NCI-H526 (cell line): ENCODE measurements at regions not wholly inside any gene's neighbourhood (a gene's known extent, or its start where the extent isn't known, plus 50 kb on each side); places are given as distances from the start of the nearest gene placed in this dataset.

Experiments used
- DNase-seq, 2 experiments: peaks; one replicate each; lab custom pipeline; 2025; lab: John Stamatoyannopoulos, UW

GRCh38 chr3:124178531-124178930 is 186.6 kb upstream of the ROPN1 start:
- DNase-seq, result no peak

GRCh38 chr3:124200407-124200806 is 208.5 kb upstream of the ROPN1 start:
- DNase-seq, result no peak

DNA sequence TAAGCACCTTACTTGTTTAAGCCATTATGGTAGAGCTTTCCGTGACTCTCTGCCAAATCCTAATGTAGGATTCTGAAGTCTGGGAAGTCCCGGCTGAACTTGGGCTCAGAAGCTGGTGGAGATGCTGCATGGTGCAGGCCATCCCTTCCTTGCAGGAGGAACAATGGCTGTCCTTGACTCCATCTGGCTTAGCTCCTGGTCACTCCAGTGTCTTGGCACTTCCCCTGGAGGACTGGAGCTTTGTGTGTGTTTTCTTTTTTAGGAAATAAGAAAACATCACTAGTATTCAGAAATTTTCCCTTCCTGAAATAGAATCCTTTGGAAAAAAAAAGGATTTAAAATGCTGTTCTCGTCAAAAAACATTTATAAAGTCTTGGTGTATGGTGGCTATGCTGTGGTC is 209.3 kb upstream of the ROPN1 start:
- DNase-seq, result no peak

DNA sequence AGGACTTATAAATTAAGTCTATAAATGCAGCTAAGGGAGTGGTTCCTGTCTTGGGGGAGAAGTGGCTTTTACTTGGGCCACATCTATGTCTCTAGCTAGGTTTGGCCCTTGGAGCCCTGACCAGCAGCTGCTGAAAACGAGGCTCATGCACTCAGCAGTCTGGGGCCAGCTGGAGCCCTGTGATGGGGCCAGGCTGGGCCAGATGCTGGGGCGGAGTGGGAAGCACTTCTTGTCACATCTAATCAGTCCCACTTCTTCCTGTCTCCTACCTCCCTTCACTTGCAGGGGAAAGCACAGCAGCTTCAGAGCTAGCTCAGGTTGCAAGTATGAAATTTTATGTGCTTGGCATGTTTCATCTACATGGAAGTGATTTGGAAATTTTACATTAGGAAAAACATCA is 209.9 kb upstream of the ROPN1 start:
- DNase-seq, result no peak

DNA sequence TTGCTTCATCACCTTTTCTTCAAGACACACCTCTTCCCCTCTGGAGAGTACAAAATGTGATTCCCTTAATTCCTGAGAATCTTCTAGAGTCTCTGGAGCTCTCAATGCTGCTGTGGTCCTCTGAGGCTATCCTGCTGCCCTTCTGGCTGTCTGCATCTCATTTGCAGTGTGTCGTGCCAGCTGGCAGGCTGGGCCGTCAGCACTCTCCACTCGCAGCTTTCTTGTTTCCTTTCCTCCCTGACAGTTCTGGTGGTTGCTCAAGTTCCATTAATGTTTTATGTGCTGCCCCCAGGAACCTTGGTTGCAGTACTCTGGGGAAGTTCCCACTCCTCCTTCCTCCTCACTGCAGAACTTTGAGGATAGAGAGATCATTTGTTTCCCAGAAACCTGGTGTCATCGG is 210.8 kb upstream of the ROPN1 start:
- DNase-seq, result no peak

DNA sequence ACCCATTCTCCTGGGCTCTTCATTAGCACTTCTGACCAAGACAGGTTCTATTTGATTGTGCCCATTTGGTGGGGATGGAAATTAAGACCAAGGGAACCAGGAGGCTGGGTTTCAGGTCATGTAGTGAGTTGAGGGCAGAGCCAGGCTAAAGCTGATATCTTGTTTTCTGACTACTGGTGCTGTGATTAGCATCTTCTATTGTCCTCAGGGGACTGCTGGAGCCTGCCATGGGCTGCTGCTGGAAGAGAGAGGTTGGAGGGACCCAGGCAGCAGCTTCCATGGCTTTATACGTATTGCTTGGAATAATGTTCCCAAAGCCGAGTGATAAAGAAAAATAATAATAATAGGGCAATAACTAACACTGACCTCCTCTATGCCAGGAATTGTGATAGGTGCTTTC is 211.4 kb upstream of the ROPN1 start:
- peak in 1 of 2 experiments; percentile 11 for DNase-seq

DNA sequence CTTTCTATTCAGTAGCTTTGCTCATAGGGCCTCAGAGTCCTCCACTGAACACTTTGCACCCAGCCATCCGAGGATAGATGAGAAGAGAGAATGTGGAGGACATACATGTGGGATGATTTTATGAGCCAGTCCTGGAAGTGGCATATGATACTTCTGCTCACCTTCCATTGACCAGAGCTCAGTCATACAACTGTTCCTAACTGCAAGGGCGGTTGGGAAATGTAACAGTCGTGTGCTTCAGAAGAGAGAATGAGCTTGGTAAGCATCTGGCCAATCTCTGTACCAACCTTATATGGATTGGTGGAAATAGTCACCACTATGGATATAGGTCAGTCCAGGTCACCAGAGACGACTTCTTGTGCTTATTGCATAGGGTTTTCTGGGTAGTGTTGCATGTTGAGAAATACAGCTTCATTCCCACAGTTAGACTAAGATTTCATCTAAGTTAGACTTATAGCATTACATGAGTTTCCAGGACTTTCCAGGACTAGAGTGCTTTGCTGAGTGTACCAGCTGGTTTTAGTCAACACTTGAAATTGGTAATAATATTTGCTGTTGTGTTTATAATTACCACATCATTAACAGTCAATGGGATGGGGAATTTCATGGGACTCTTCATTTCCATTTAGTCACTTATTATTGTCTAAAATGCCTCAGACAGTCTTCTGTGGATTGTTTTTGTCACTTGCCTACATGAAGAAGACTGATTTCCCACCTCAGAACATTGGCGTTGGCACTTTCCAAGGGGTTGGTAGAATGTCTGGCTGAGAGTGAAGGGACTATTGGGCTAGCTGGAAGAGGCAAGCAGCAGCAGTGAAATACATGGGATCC is 214.5 kb upstream of the ROPN1 start:
- no peak for DNase-seq

GRCh38 chr3:124207077-124207476 is 215.2 kb upstream of the ROPN1 start:
- DNase-seq, result no peak

GRCh38 chr3:124207873-124208485 is 216.1 kb upstream of the ROPN1 start:
- no peak for DNase-seq

GRCh38 chr3:124209426-124209825 is 217.5 kb upstream of the ROPN1 start:
- DNase-seq, result no peak

DNA sequence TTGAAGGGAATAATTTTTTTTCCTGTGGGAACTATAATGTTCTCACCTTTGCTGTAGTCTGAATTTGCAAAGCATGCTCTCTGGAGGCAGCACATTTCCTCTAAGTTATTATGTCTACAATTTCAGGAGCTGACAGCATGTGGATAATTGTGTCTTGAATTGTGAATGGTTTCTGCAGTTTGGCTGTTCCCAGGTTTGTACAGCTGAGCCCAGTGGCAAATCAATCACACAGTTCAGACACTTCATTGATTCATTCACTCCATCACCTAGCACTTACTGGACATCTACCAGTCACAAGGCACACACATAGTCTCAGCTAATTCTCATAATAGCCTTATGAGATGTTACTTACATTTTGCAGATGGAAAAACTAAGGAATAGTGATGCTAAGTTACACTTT is 219.0 kb upstream of the ROPN1 start:
- no peak for DNase-seq

- no peak for DNase-seq
Measured at GRCh38 chr3:124213641-124214040, 221.7 kb upstream of the ROPN1 start.

GRCh38 chr3:124217542-124217941 is 225.6 kb upstream of the ROPN1 start:
- DNase-seq, result no peak

GRCh38 chr3:124221422-124221821 is 229.5 kb upstream of the ROPN1 start:
- no peak for DNase-seq

DNA sequence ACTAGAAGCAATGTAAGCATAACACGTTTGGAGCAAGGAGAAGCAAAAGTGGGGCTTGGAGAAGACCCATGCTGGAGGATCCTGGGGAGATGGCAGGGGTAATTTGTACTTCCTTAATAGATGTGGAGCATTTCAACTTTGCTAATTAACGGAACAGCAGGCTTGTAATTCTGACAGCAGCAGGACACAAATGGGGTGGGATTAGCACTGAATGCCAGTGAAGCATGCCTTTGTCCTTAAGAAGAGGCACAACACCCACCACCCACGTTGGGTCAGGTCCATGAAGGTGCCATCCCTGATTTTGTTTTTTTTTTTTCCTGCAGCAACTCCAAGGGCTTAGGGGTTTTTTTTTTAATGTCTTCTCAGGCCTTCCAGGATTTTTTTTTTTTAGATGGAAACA is 231.9 kb upstream of the ROPN1 start:
- DNase-seq, result no peak

DNA sequence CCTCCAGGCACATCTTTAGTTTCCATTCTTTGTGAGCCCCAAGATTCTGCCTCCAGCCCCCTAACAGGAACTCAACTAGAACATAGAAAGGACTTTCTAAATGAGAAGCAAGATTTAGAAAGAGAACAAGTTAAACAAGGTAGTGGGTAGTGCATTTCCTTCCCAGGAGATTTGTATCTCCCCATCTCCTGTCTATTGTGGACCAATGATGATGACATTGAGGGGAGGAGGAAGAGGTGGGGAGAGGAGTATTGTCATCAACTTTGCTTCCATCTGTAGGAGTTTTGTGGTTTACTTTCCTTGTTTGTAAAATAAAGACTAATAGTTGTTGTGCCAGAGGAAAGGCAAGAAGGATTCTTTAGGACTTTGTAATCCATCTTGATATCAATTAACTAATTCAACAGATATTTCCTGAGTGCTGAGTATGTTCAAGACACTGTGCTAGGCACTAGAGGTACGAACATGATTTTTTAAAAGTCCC is 235.3 kb upstream of the ROPN1 start:
- no peak for DNase-seq

- no peak for DNase-seq
Measured at GRCh38 chr3:124229420-124229819, 237.5 kb upstream of the ROPN1 start.

DNA sequence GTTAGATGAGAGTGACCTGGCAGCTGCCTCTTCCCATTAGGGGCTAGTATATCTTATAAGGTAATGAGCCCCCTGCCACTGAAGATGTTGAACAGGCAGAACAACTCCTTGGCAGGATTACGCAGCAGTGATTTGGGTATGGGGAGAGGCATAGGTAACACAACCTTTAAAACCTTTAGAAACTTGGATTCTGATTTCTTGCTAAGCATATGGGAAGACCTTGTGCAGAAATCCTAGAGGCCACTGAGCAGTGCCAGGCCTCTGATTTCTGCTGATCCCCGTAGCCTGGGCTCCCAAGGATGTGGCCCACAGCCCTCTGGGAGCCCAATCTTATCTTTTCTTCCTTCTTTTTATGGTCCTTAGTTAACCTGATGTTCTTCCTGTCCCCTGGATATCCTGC is 237.9 kb upstream of the ROPN1 start:
- no peak for DNase-seq

GRCh38 chr3:124230432-124230831 is 238.5 kb upstream of the ROPN1 start:
- no peak for DNase-seq

DNA sequence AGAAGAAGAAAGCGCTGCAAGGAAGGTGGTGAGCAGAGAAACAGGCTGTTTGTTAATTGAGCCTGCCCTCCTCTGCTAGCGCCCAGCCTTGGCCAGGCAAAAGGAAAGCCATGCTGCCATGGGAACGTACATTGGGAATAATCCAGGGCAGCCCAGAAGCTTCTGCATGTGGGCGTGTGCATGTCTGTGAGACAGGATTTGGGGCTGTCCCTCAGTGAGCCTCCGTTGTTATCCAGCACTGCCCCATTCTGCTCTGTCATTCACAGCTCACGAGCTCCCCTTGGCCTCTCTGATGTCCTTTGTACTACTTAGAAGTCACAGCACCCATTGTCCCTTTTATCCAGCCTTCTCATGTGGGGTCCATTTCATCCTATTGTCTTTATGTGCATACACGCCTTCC is 239.1 kb upstream of the ROPN1 start:
- no peak for DNase-seq

GRCh38 chr3:124234852-124235252 is 242.9 kb upstream of the ROPN1 start:
- DNase-seq, result no peak

DNA sequence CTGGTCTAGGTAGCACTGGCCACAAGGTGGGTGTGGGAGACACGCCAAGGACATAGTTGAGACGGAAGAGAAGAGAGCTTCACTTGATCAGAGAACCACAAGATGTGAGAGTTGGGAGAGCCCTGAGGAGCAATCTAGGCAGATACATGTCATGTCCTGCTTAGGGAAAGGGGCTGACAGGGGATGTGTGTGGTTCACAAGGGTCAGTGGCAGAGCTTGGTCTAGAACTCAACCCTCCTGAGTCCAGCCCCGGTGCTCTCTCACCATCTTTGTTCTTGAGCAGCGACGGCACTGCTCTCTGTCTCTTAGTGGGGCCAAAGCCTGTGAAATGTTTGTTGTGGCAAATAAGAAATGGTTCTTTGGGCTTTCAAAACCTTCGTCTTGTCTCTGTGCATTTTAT is 243.5 kb upstream of the ROPN1 start:
- DNase-seq, result no peak

- DNase-seq, result no peak
Measured at GRCh38 chr3:124243177-124243859, 251.4 kb upstream of the ROPN1 start.
